ENCODE measurements at regions not wholly inside any gene's neighbourhood (a gene's known extent, or its start where the extent isn't known, plus 50 kb on each side); places are given as distances from the start of the nearest gene placed in this dataset.

GRCh38 chr13:66128692-66129269, 1101.4 kb downstream of the PCDH9 start:
- TF ChIP-seq CTCF (IDR thresholded peaks at IDR 0.05; ENCODE audit: low read length) (no peak), EZH2 (optimal IDR thresholded peaks at IDR 0.05; ENCODE audit: low read depth, low read length) (no peak), EZH2phosphoT487 (IDR thresholded peaks at IDR 0.05; ENCODE audit: low read length) (no peak)

Data from MM.1S (cell line).